Lower leg skin (tissue), 3 donors: ENCODE measurements at regions not wholly inside any gene's neighbourhood (a gene's known extent, or its start where the extent isn't known, plus 50 kb on each side); places are given as distances from the start of the nearest gene placed in this dataset.

ENCODE experiments used
- CTCF ChIP-seq, 3 donors: fragments of 450-650 bp; IDR thresholded peaks; one replicate each; pipeline ENCODE4 v1.5.1; 2016; ENCODE audit warnings: antibody characterized with exemption in 3 of 3, mild to moderate bottlenecking in 3 of 3, moderate library complexity in 2 of 3
- POLR2A ChIP-seq, 2 donors: fragments of 450-650 bp; IDR thresholded peaks; one replicate each; pipeline ENCODE4 v1.6.1; 2016 to 2017; ENCODE audit warnings: antibody characterized with exemption in 2 of 2, mild to moderate bottlenecking in 1 of 2, moderate library complexity in 1 of 2

GRCh38 chr6:122161136-122161535 lies 238.3 kb upstream of the HSF2 start:
- no peak for TF ChIP-seq CTCF (IDR thresholded peaks at IDR 0.05)
- no peak for TF ChIP-seq POLR2A (IDR thresholded peaks at IDR 0.05)
